Left ventricle myocardium inferior (tissue), 1 donor: ENCODE measurements at regions not wholly inside any gene's neighbourhood (a gene's known extent, or its start where the extent isn't known, plus 50 kb on each side); places are given as distances from the start of the nearest gene placed in this dataset.
"Not testable (repeated sequence)": the region's sequence is repeated elsewhere in the genome, so short reads cannot be mapped to it uniquely, and the experiment has no call there.

Experiments used
- DNase-seq: peaks from one replicate; pipeline ENCODE4 v3.0.0-alpha.2; 2020
- H3K27ac ChIP-seq: fragments of 200-600 bp; replicated peaks from 2 replicates; pipeline ENCODE4 v1.8.0; 2021
- H3K27me3 ChIP-seq: fragments of 200-600 bp; 2 replicates; pipeline ENCODE4 v1.8.0; 2021; ENCODE audit warnings: low read depth
- H3K36me3 ChIP-seq: fragments of 200-600 bp; 2 replicates; pipeline ENCODE4 v1.8.0; 2021
- H3K4me1 ChIP-seq: fragments of 200-600 bp; 2 replicates; pipeline ENCODE4 v1.8.0; 2021
- H3K4me3 ChIP-seq: fragments of 200-600 bp; 2 replicates; pipeline ENCODE4 v1.8.0; 2021; ENCODE audit warnings: mild to moderate bottlenecking, moderate library complexity
- H3K9me3 ChIP-seq: fragments of 200-600 bp; replicated peaks from 2 replicates; pipeline ENCODE4 v1.8.0; 2021
- intact Hi-C: fragments of 100-400 bp; cut with micrococcal nuclease; formaldehyde crosslinking; loops from one replicate; pipeline ENCODE4 v1.11.0; 2022
- TF ChIP-seq, protein P1 (sequence below): fragments of 200-600 bp; IDR thresholded peaks from 2 replicates; pipeline ENCODE4 v1.8.0; 2021; ENCODE audit warnings: antibody characterized with exemption, mild to moderate bottlenecking, borderline replicate concordance
- donor health status: DM: no; HTN: yes; CAD: no; lungs with severe emphysema.

DNA sequence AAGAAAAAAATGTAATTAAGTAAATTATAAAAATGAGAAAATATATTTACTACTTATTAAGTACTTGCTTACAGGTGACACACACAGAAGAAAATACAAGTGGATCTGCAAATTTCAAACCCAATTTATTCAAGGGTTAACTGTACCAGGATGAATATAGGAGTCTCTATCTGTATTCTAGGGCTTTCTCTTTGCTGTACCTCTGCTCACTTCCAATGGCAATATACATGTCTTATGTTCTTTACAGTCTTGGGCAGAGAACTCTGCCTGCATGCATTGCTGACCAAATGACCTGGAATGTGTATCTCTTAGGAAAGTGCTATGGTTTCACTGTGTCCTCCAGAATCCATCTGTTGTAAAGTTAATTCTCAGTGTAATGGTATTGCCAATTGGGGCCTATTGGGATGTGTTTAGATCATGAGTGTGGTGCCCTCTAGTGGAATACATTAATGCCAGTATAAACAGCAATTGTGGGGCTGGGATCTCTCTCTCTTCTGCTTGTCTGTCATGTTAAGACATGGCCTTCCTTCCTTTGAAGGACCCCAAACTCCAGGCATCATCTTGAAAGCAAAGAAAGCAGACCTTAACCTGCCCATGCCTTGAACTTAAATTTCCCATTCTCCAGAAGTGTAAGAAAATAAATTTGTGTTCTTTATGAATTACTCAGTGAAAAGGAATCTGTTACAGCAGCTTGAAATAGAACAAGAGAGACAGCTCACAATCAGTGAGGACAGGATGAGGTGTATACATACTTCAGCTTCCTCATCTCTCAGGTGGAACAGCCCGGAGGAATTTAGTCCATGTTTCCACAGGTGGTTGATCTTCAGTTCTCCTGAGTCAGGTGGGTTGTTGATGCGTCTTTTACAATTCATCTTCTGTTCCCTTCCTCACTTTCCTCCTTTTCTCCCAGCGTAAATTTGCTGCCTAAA, 356.9 kb downstream of the RPIA start:
- H3K27me3 ChIP-seq, H3K4me3 ChIP-seq, H3K36me3 ChIP-seq, DNase-seq, H3K27ac ChIP-seq, H3K9me3 ChIP-seq, H3K4me1 ChIP-seq, intact Hi-C loops: not testable (repeated sequence)
- TF ChIP-seq, protein P1, sequence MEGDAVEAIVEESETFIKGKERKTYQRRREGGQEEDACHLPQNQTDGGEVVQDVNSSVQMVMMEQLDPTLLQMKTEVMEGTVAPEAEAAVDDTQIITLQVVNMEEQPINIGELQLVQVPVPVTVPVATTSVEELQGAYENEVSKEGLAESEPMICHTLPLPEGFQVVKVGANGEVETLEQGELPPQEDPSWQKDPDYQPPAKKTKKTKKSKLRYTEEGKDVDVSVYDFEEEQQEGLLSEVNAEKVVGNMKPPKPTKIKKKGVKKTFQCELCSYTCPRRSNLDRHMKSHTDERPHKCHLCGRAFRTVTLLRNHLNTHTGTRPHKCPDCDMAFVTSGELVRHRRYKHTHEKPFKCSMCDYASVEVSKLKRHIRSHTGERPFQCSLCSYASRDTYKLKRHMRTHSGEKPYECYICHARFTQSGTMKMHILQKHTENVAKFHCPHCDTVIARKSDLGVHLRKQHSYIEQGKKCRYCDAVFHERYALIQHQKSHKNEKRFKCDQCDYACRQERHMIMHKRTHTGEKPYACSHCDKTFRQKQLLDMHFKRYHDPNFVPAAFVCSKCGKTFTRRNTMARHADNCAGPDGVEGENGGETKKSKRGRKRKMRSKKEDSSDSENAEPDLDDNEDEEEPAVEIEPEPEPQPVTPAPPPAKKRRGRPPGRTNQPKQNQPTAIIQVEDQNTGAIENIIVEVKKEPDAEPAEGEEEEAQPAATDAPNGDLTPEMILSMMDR: peak; percentile 72

DNA sequence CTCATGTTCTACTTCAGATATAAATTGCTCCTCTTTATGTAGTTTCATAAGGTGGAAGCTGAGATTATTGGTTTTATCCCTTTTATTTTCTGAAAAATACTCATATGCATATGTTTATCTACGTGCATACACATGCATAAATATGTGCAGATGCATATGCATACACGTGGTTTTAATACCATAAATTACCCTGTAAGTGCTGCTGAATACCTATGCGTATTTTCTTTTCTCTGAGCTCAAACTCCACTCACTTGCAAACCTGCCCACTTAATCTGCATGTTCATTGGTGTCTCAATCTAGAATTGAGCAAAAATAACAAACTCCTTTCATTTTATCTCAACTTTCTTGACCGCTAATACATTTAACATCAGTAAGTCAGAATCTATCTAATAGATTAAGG, 367.1 kb downstream of the RPIA start:
- H3K27ac ChIP-seq, H3K9me3 ChIP-seq, DNase-seq, H3K36me3 ChIP-seq, H3K4me3 ChIP-seq, H3K4me1 ChIP-seq, intact Hi-C loops: not testable (repeated sequence)
- H3K27me3 ChIP-seq: peaks cover 12% of the 10 kb centered on the region

DNA sequence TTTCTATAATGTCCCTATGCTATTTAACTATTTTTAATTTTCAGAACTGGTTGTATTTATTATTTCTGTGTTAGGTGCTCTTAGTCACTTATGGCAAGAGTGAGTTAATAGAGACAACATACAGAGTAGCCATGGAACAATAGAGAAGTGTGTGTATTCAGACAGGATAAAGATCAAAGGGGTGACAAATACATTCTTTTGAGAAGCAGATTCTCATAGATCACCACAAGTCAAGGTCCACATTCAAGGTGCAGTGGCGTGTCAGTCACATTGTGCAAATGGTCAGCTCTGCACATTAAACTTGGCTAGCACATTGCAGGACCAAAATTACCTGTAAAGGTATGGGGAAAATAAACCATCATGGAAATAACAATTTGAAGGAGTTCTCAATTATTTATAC, 369.7 kb downstream of the RPIA start:
- H3K9me3 ChIP-seq, H3K27ac ChIP-seq, H3K4me1 ChIP-seq, H3K36me3 ChIP-seq, H3K27me3 ChIP-seq, H3K4me3 ChIP-seq, intact Hi-C loops, DNase-seq: not testable (repeated sequence)

- H3K4me1 ChIP-seq, H3K36me3 ChIP-seq, H3K9me3 ChIP-seq, H3K4me3 ChIP-seq, intact Hi-C loops, DNase-seq, H3K27ac ChIP-seq, H3K27me3 ChIP-seq: not testable (repeated sequence)
Observed at GRCh38 chr2:89076771-89077170, 385.3 kb downstream of the RPIA start.

GRCh38 chr2:89092911-89093310, 401.4 kb downstream of the RPIA start:
- DNase-seq, intact Hi-C loops: not testable (repeated sequence)

GRCh38 chr2:89095060-89095459, 403.6 kb downstream of the RPIA start:
- intact Hi-C loops, DNase-seq, H3K36me3 ChIP-seq, H3K27ac ChIP-seq, H3K27me3 ChIP-seq, H3K4me3 ChIP-seq, H3K4me1 ChIP-seq, H3K9me3 ChIP-seq: not testable (repeated sequence)

More at GRCh38 chr2:89092911-89093310, 401.4 kb downstream of the RPIA start:
- H3K27me3 ChIP-seq, H3K27ac ChIP-seq, H3K4me1 ChIP-seq, H3K9me3 ChIP-seq, H3K36me3 ChIP-seq, H3K4me3 ChIP-seq: not testable (repeated sequence)

DNA sequence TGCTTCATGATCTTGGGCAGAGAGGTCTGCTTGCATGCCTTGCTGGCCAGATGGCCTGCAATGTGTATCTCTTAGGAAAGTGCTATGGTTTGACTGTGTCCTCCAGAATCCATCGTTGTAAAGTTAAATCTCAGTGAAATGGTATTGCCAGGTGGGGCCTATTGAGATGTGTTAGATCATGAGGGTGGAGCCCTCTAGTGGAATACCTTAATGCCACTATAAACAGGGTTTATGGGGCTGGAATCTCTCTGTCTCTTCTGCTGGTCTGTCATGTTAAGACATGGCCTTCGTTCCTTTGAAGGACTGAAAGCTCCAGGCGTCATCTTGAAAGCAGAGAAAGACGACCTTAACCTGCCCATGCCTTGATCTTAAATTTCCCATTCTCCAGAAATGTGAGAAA, 411.1 kb downstream of the RPIA start:
- H3K4me1 ChIP-seq, H3K9me3 ChIP-seq, H3K27me3 ChIP-seq, intact Hi-C loops, H3K27ac ChIP-seq, H3K4me3 ChIP-seq, DNase-seq, H3K36me3 ChIP-seq: not testable (repeated sequence)

- DNase-seq, H3K27me3 ChIP-seq, H3K36me3 ChIP-seq, H3K4me3 ChIP-seq, intact Hi-C loops, H3K9me3 ChIP-seq, H3K27ac ChIP-seq, H3K4me1 ChIP-seq: not testable (repeated sequence)
Observed at GRCh38 chr2:89106369-89107019, 415.0 kb downstream of the RPIA start.

DNA sequence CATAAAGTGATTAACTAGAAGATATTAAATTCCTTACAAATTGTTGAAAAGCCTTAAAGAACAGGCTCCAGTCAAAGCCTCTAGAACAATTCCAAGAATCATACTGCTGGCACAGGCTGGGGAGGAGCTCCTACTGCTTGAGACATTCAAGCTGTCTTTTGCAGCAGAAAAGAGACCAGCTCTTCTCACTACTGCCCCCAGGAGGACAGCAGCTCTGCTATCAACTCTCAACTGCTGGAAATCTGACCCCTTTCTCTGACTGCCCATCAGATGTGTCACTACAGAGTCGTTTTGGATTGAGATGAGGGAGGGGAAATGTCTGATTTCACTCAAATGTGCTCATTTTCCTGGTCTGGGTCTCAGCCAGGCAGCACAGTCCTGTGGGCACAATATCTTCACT, 421.0 kb downstream of the RPIA start:
- H3K36me3 ChIP-seq, intact Hi-C loops, H3K4me1 ChIP-seq, H3K4me3 ChIP-seq, DNase-seq, H3K9me3 ChIP-seq, H3K27ac ChIP-seq: not testable (repeated sequence)
- H3K27me3 ChIP-seq: peaks cover 11% of the 10 kb centered on the region

DNA sequence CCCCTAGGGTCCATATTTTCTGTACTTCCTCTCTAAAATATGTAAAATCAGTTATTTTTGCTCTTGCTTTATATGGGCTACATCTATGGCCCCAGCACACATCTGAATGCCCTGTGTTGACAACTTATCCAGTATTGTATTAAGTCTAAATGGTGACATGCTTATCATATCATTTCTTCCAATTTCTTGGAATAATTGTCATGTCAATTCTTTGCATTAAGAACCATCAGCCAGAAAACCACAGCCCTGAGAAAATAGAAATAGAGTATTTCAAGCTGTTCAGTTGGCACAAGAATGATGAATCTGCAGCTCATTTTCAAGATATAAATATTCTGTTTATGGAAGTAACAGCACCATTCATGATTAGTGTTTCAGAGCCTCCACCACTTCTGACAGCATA, 421.8 kb downstream of the RPIA start:
- intact Hi-C loops, H3K9me3 ChIP-seq, H3K36me3 ChIP-seq, DNase-seq, H3K27ac ChIP-seq, H3K4me1 ChIP-seq, H3K4me3 ChIP-seq: not testable (repeated sequence)
- peaks cover 13% of the 10 kb centered on the region for H3K27me3 ChIP-seq

DNA sequence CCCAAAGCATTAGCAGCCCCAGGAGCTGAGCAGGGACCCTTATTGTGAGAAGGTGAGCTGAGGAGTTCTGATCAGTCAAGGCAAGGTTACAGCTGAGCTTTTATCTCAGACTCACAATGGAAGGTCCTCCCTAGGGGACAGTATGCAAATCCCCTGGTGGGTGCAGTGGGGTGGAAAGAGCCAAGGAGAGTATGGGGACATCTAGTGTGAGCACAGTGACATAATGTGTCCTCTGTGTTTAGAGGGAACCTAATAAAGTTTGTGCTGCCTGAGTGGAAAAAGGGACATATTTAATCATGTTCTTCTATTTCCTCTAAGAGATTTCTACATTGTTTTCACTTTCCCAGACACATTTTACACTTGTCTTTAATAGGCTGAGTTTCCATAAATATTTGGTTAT, 438.0 kb downstream of the RPIA start:
- H3K9me3 ChIP-seq, H3K36me3 ChIP-seq, H3K27ac ChIP-seq, H3K4me1 ChIP-seq, DNase-seq, H3K4me3 ChIP-seq, intact Hi-C loops: not testable (repeated sequence)
- H3K27me3 ChIP-seq: peaks cover 15% of the 10 kb centered on the region

DNA sequence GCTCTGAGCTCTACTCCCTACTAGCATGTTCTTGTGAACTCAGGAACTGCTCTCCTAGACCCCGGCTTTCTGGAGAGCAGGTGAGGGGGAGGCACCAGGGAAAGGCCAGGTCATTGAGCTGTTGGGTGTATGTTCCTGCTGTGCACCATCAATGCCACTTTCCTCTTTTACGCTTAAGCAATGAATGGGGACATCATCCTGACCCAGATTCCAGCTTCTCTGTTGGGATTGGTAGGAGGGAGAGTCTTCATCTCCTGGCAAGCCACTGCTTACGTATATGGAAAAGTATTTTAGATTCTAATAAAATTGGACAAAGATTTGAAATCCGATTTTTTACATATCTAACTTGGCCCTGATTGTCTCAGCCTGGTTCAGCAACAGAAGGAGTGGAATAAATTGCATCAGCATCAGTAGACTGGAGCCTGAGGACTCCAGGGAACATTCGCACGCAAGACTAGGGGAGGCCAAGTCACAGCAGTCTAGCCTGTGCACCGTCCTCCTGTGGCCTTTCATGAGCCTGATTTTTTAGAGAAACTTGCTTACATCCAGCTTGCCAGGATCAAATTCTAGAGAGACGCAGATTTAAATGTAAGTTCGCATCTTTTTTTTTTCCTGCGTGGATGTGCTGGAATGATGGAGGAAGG, 439.3 kb downstream of the RPIA start:
- intact Hi-C loops, H3K36me3 ChIP-seq, H3K4me3 ChIP-seq, H3K4me1 ChIP-seq, H3K27ac ChIP-seq, DNase-seq, H3K9me3 ChIP-seq: not testable (repeated sequence)
- peaks cover 19% of the 10 kb centered on the region for H3K27me3 ChIP-seq
